Neural progenitor cell (in vitro differentiated cells): ENCODE measurements at regions not wholly inside any gene's neighbourhood (a gene's known extent, or its start where the extent isn't known, plus 50 kb on each side); places are given as distances from the start of the nearest gene placed in this dataset.

Experiments
- DNase-seq: peaks from one replicate; pipeline ENCODE4 v3.0.0-alpha.2; 2016; ENCODE audit warnings: low spot score
- H2AFZ ChIP-seq: fragments of 200-600 bp; sonication (generic); replicated peaks from 2 replicates; pipeline ENCODE4 v1.6.1; 2016; ENCODE audit warnings: antibody characterized with exemption
- H3F3A ChIP-seq: fragments of 200-600 bp; sonication (generic); 2 replicates; pipeline ENCODE4 v1.6.1; 2016; ENCODE audit warnings: antibody characterized with exemption, low read depth
- H3K27ac ChIP-seq: fragments of 200-600 bp; sonication (generic); 2 replicates; pipeline ENCODE4 v1.5.1; 2016; ENCODE audit warnings: mild to moderate bottlenecking
- H3K27me3 ChIP-seq: fragments of 200-600 bp; sonication (generic); 2 replicates; pipeline ENCODE4 v1.6.1; 2016; ENCODE audit warnings: mild to moderate bottlenecking, moderate library complexity
- H3K36me3 ChIP-seq: fragments of 200-600 bp; sonication (generic); 2 replicates; pipeline ENCODE4 v1.5.1; 2016
- H3K4me1 ChIP-seq: fragments of 200-600 bp; sonication (generic); 2 replicates; pipeline ENCODE4 v1.6.1; 2016; ENCODE audit warnings: mixed run types
- H3K4me2 ChIP-seq: fragments of 200-600 bp; sonication (generic); 2 replicates; pipeline ENCODE4 v1.6.1; 2016
- H3K4me3 ChIP-seq: fragments of 200-600 bp; sonication (generic); 2 replicates; pipeline ENCODE4 v1.5.1; 2016
- H3K79me2 ChIP-seq: fragments of 200-600 bp; sonication (generic); 2 replicates; pipeline ENCODE4 v1.6.1; 2016; ENCODE audit warnings: low read depth
- H3K9ac ChIP-seq: fragments of 200-600 bp; sonication (generic); 2 replicates; pipeline ENCODE4 v1.6.1; 2016
- H3K9me3 ChIP-seq: fragments of 200-600 bp; sonication (generic); 2 replicates; pipeline ENCODE4 v1.5.1; 2016; ENCODE audit warnings: low read depth
- H4K20me1 ChIP-seq: fragments of 200-600 bp; sonication (generic); 2 replicates; pipeline ENCODE4 v1.6.1; 2016; ENCODE audit warnings: low read depth
- H3K27ac Mint-ChIP-seq: 3 replicates; pipeline ENCODE4 v1.8.0; 2021; ENCODE audit warnings: mixed read lengths
- H3K27me3 Mint-ChIP-seq: 2 replicates; pipeline ENCODE4 v1.8.0; 2022; ENCODE audit warnings: low read depth, mild to moderate bottlenecking, inconsistent platforms, moderate library complexity, mixed read lengths; ENCODE audit not compliant: insufficient read depth
- H3K36me3 Mint-ChIP-seq: 3 replicates; pipeline ENCODE4 v1.8.0; 2021; ENCODE audit warnings: mixed read lengths
- H3K4me1 Mint-ChIP-seq: 3 replicates; pipeline ENCODE4 v1.8.0; 2021; ENCODE audit warnings: mixed read lengths
- H3K4me3 Mint-ChIP-seq: 3 replicates; pipeline ENCODE4 v1.8.0; 2021; ENCODE audit warnings: mild to moderate bottlenecking, moderate library complexity, mixed read lengths
- H3K9me3 Mint-ChIP-seq: 3 replicates; pipeline ENCODE4 v1.8.0; 2020; ENCODE audit warnings: mixed read lengths
- EZH2 ChIP-seq: fragments of 200-600 bp; sonication (generic); IDR thresholded peaks from 2 replicates; pipeline ENCODE4 v1.6.1; 2017; ENCODE audit warnings: antibody characterized with exemption, mild to moderate bottlenecking, moderate library complexity
- EZH2phosphoT487 ChIP-seq: fragments of 200-600 bp; sonication (generic); IDR thresholded peaks from 2 replicates; pipeline ENCODE4 v1.6.1; 2017; ENCODE audit warnings: antibody characterized with exemption
- TF ChIP-seq, protein P1 (sequence below): fragments of 200-600 bp; sonication (generic); IDR thresholded peaks from 2 replicates; pipeline ENCODE4 v1.5.1; 2017; ENCODE audit warnings: antibody characterized with exemption, mild to moderate bottlenecking

DNA sequence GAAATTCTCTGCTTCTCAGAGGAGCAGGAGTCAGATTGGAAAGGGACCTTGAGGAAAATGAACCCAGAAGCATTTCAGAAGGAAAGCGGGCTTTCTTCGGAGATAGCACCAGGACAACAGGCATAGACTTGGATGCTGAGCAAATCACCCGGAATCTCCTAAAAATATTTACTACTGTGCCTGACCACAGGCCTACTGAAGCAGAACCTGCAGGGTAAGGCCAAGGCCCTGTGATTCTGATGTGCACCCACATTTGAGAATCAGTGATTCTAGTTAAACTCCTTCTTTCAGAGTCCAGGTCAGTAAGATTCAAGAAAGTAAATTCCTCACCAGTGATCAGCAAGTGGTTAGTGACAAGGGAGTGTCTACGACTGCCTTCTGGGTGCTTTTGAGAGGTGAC, 307.3 kb upstream of the DUSP10 start:
- H3K27me3 ChIP-seq: no peaks in the 10 kb centered on the region
- H3K4me3 Mint-ChIP-seq: no peak overlapping the region
- no peaks in the 10 kb centered on the region for H3F3A ChIP-seq
- H3K4me2 ChIP-seq: no peak overlapping the region
- DNase-seq: no peak
- no peak overlapping the region for H3K27ac ChIP-seq
- no peaks in the 10 kb centered on the region for H3K79me2 ChIP-seq
- peaks cover 2% of the 10 kb centered on the region for H3K27me3 Mint-ChIP-seq
- no peaks in the 10 kb centered on the region for H3K9me3 Mint-ChIP-seq
- no peak overlapping the region for H3K9ac ChIP-seq
- no peak for TF ChIP-seq EZH2
- TF ChIP-seq, protein P1, sequence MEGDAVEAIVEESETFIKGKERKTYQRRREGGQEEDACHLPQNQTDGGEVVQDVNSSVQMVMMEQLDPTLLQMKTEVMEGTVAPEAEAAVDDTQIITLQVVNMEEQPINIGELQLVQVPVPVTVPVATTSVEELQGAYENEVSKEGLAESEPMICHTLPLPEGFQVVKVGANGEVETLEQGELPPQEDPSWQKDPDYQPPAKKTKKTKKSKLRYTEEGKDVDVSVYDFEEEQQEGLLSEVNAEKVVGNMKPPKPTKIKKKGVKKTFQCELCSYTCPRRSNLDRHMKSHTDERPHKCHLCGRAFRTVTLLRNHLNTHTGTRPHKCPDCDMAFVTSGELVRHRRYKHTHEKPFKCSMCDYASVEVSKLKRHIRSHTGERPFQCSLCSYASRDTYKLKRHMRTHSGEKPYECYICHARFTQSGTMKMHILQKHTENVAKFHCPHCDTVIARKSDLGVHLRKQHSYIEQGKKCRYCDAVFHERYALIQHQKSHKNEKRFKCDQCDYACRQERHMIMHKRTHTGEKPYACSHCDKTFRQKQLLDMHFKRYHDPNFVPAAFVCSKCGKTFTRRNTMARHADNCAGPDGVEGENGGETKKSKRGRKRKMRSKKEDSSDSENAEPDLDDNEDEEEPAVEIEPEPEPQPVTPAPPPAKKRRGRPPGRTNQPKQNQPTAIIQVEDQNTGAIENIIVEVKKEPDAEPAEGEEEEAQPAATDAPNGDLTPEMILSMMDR: no peak
- no peak for TF ChIP-seq EZH2phosphoT487
- no peak overlapping the region for H3K4me3 ChIP-seq
- no peak overlapping the region for H3K27ac Mint-ChIP-seq
- H3K36me3 ChIP-seq: no peaks in the 10 kb centered on the region
- no peaks in the 10 kb centered on the region for H3K4me1 ChIP-seq
- H3K4me1 Mint-ChIP-seq: peaks cover 7% of the 10 kb centered on the region
- no peaks in the 10 kb centered on the region for H3K36me3 Mint-ChIP-seq
- H2AFZ ChIP-seq: no peak overlapping the region
- no peaks in the 10 kb centered on the region for H4K20me1 ChIP-seq
- H3K9me3 ChIP-seq: no peaks in the 10 kb centered on the region

DNA sequence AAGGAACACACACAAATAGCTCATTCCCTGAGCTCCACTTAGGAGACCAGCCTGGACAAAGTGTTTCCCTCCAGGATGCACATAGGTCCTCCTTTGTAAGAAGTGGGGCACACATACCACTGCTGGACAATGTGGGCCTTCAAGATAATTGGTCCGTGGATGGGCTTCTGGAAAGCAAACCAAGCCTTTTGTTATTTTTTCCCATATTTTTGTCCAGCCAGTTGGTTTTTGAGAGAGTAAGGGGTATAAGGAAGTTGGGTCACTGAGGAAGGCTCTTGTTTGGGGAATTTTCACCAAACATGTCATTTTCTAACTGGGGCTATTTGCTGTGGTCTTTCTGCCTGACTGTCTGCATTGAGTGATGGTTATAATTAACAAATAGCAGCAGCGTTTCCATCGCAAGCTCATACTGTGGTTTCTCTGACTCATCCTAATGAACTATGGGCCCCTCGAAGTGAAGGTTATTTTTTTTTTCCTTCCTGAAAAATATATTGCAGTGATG, 306.3 kb upstream of the DUSP10 start:
- H3K27ac ChIP-seq: no peak overlapping the region
- H3K9ac ChIP-seq: no peak overlapping the region
- no peaks in the 10 kb centered on the region for H3K27me3 ChIP-seq
- no peak for DNase-seq
- no peak for TF ChIP-seq EZH2
- TF ChIP-seq EZH2phosphoT487: no peak
- TF ChIP-seq, protein P1: no peak
- H3K36me3 Mint-ChIP-seq: no peaks in the 10 kb centered on the region
- H3K36me3 ChIP-seq: no peaks in the 10 kb centered on the region
- no peaks in the 10 kb centered on the region for H3K9me3 Mint-ChIP-seq
- H4K20me1 ChIP-seq: no peaks in the 10 kb centered on the region
- no peak overlapping the region for H3K4me3 ChIP-seq
- no peak overlapping the region for H2AFZ ChIP-seq
- no peaks in the 10 kb centered on the region for H3K79me2 ChIP-seq
- H3F3A ChIP-seq: no peaks in the 10 kb centered on the region
- H3K4me1 ChIP-seq: no peaks in the 10 kb centered on the region
- peaks cover 8% of the 10 kb centered on the region for H3K4me1 Mint-ChIP-seq
- no peak overlapping the region for H3K4me3 Mint-ChIP-seq
- no peak overlapping the region for H3K27ac Mint-ChIP-seq
- peaks cover 2% of the 10 kb centered on the region for H3K27me3 Mint-ChIP-seq
- H3K4me2 ChIP-seq: no peak overlapping the region
- no peaks in the 10 kb centered on the region for H3K9me3 ChIP-seq

DNA sequence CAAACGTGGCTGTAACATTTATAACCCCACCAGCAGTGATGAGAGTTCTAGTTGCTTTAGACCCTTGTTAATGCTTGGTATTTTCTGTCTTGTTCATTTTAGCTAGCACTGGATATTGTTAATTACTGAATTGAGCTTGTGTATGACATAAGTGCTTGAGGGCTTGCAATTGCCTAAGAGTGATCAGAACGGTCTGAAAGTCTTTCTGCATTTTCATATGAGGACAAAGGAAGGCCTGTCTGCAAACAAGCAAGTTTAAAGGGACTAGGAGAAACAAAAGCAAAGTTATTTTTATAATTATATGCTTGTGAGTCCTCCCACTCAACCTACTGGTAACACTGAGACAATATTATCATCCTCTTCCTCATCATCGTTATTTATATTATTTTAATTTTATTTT, 305.5 kb upstream of the DUSP10 start:
- TF ChIP-seq EZH2phosphoT487: no peak
- TF ChIP-seq EZH2: no peak
- TF ChIP-seq, protein P1: no peak
- H3K9me3 ChIP-seq: no peaks in the 10 kb centered on the region
- H3K27me3 Mint-ChIP-seq: peaks cover 2% of the 10 kb centered on the region
- no peak for DNase-seq
- no peak overlapping the region for H3K9ac ChIP-seq
- H3K4me1 Mint-ChIP-seq: peaks cover 8% of the 10 kb centered on the region
- H3K4me1 ChIP-seq: no peaks in the 10 kb centered on the region
- H3K79me2 ChIP-seq: no peaks in the 10 kb centered on the region
- no peaks in the 10 kb centered on the region for H3F3A ChIP-seq
- H4K20me1 ChIP-seq: no peaks in the 10 kb centered on the region
- H3K36me3 ChIP-seq: no peaks in the 10 kb centered on the region
- H3K9me3 Mint-ChIP-seq: no peaks in the 10 kb centered on the region
- H3K27ac Mint-ChIP-seq: no peak overlapping the region
- H3K4me3 Mint-ChIP-seq: no peak overlapping the region
- no peak overlapping the region for H2AFZ ChIP-seq
- no peaks in the 10 kb centered on the region for H3K27me3 ChIP-seq
- H3K36me3 Mint-ChIP-seq: no peaks in the 10 kb centered on the region
- no peak overlapping the region for H3K4me3 ChIP-seq
- H3K4me2 ChIP-seq: no peak overlapping the region
- no peak overlapping the region for H3K27ac ChIP-seq
